GM15510 (cell line): ENCODE measurements at regions not wholly inside any gene's neighbourhood (a gene's known extent, or its start where the extent isn't known, plus 50 kb on each side); places are given as distances from the start of the nearest gene placed in this dataset.

Experiments
- POLR2A ChIP-seq: IDR thresholded peaks from 3 replicates; pipeline ENCODE4 v1.6.1; 2011; ENCODE audit warnings: borderline replicate concordance; ENCODE audit not compliant: insufficient read length; ENCODE audit errors: extremely low read depth

DNA sequence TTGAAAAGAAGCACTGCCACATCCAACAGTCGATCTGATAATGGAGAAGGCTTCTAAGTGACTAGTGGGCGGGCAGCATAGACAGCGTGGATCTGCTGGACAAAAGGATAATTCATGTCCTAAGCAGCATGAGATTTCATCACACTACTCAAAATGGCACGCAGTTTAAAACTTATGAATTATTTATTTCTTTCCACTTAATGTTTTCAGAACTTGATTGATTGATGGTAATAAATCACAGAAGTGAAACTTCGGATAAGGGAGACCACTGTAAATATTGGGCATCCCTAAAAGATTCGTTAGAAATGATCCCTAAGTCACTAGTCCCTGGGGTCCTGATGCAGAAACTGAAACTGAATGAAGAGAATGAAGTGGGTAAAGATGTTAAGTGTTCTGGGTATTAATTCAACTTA lies 93.0 kb upstream of the ANK2 start:
- TF ChIP-seq POLR2A, result no peak

GRCh38 chr4:112966701-112967488 lies 82.6 kb upstream of the ANK2 start:
- TF ChIP-seq POLR2A, result no peak

DNA sequence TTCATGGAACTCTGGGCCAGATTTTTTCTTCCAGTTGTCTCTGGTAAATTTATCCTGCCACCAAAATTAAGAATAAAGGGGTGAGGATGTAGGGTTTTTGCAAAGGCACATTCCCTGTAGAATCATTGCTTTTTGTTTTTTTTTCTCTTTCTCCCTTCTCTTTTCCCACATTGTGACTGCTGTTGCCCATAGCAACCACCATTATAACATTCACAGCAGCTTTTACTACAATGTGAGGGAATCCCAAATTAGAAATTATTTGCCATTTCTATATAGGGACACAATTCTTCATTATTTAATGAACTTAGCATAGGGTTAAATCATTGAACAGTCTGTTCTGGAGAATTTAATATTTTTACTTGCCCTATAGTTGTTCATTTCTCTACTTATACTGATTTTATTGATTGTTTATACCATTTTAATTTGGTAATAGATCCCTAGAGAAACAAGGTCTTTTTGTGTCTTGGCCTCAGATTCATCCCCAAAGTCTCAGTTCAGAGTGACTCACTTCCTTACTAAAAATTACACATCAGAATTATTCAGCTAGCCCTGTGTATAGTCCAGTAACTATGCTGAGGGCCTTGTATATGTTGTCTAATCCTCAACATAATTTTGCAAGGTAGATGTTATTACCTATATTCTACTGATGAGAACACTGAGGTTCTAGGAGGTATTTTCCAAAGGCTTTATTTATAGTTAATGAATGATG lies 80.8 kb upstream of the ANK2 start:
- no peak for TF ChIP-seq POLR2A

- no peak for TF ChIP-seq POLR2A
These were observed 78.5 kb upstream of the ANK2 start for GRCh38 chr4:112970903-112971302.

GRCh38 chr4:112973750-112974251 lies 75.7 kb upstream of the ANK2 start:
- no peak for TF ChIP-seq POLR2A

DNA sequence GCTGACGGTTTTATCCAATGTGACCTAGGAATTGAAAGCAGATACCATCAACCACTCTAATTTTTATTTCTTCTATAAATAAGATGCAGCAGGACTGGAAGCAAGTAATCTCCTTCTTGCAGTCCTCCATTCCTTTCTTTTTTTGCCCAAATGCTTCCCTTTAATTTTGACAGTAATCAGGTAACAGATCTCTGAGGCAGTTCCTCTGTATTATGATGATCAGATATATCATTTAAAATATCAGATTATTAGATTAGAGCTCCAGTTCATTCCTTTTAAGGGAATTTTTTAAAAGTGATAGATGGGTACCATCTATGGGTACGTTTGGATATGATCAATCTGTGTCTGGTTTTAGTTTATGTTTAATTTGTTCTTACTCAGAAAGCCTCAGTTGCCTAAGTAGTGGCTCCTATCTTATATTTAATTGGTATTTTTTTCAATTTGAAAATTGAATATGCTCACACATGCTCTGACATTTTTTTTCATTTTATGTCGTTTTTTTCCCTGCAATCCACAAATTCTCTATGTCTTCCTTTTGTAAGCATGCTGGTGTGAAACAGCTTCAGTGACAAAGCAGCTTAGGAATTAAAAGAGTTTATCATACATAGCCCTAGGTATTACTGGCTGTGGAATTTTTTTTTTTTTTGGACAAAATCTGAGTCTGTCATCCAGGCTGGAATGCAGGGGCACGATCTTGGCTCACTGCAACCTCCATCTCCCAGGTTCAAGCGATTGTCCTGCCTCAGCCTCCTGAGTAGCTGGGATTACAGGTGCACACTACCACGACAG lies 73.7 kb upstream of the ANK2 start:
- TF ChIP-seq POLR2A, result no peak

DNA sequence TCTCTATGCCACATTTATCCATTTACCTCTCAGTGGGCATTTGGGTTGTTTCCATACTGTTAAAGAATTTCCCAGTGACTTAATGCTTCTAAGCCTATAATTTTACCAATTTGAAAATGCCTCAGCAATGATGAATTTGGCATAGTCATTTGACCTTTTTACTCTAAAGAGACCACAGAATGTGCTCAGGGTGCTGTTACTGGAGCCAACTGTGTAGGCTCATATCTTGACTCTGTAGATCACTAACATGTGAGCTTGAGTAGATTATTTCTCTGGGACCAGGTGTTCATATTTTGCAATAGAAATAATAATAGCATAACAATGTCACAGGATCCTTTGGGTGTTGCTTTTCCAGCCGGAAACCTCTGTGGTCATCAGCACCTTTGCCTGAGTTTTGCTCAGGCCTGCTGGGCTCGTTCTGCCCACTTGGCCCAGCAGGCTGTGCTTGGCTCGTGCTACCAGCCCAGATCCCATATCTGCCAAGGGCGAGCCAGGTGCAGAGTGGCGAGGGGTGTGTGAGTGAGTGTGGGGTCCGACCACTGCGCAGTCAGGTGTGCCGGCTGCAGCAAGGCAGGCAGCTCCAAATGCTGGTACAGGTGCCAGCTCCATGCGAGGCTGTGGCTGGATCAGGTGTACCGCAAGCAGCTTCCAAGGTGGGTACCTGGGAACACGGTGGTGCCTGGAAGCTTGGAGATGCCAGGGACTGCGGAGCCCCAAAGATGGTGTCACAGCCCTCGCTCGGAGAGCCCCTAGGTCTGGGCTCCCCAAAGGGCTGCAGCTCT lies 70.6 kb upstream of the ANK2 start:
- no peak for TF ChIP-seq POLR2A

- TF ChIP-seq POLR2A, result no peak
These were observed 69.5 kb upstream of the ANK2 start for GRCh38 chr4:112979881-112980421.

DNA sequence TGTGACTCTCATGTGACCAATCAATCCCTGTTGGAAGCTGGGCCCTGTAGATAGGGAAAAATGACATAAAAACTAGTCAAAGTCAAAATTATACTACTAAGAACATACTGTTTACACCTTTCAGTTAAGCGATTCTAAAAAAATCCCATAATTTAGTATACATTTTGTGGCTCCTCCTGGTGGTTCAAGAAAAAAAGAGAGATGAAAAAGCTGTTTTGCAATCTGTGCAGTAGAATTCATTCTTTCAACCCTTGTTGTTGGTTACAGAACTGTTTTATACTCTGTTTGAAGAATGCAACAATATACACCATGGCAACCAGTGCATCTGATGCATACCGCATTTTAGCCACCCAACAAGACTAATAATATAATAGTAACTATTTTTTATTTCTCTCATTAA lies 66.8 kb upstream of the ANK2 start:
- no peak for TF ChIP-seq POLR2A

DNA sequence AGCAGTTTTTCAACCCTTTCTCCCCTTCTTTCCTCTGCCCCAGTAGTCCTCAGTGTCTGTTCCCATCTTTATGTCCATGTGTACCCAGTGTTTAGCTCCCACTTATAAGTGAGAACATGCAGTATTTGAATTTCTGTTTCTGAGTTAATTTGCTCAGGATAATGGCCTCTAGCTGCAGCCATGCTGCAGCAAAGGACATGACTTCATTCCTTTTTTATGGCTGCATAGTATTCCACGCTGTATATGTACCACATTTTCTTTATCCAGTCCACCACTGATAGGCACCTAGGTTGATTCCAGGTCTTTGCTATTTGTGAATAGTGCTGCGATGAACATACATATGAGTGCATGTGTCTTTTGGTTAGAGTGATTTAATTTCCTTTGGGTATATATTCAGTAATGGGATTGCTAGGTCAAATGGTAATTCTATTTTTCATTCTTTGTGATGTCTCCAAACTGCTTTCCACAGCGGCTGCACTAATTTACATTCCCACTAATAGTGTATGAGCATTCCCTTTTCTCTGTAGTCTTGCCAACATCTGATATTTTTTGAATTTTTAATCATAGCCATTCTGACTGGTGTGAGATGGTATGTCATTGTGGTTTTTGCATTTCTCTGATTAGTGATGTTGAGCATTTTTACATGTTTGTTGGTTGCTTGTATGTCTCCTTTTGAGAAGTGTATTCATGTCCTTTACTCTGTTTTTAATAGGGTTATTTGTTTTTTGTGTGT lies 54.6 kb upstream of the ANK2 start:
- TF ChIP-seq POLR2A, result no peak
